ENCODE measurements at regions not wholly inside any gene's neighbourhood (a gene's known extent, or its start where the extent isn't known, plus 50 kb on each side); places are given as distances from the start of the nearest gene placed in this dataset.

- TF ChIP-seq POLR2A (IDR thresholded peaks at IDR 0.05), result no peak
- TF ChIP-seq, protein P1, sequence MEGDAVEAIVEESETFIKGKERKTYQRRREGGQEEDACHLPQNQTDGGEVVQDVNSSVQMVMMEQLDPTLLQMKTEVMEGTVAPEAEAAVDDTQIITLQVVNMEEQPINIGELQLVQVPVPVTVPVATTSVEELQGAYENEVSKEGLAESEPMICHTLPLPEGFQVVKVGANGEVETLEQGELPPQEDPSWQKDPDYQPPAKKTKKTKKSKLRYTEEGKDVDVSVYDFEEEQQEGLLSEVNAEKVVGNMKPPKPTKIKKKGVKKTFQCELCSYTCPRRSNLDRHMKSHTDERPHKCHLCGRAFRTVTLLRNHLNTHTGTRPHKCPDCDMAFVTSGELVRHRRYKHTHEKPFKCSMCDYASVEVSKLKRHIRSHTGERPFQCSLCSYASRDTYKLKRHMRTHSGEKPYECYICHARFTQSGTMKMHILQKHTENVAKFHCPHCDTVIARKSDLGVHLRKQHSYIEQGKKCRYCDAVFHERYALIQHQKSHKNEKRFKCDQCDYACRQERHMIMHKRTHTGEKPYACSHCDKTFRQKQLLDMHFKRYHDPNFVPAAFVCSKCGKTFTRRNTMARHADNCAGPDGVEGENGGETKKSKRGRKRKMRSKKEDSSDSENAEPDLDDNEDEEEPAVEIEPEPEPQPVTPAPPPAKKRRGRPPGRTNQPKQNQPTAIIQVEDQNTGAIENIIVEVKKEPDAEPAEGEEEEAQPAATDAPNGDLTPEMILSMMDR (IDR thresholded peaks at IDR 0.05), result no peak
Observed at GRCh38 chr7:17472939-17473338, 174.5 kb downstream of the AHR start.
